ENCODE measurements at regions not wholly inside any gene's neighbourhood (a gene's known extent, or its start where the extent isn't known, plus 50 kb on each side); places are given as distances from the start of the nearest gene placed in this dataset.

DNA sequence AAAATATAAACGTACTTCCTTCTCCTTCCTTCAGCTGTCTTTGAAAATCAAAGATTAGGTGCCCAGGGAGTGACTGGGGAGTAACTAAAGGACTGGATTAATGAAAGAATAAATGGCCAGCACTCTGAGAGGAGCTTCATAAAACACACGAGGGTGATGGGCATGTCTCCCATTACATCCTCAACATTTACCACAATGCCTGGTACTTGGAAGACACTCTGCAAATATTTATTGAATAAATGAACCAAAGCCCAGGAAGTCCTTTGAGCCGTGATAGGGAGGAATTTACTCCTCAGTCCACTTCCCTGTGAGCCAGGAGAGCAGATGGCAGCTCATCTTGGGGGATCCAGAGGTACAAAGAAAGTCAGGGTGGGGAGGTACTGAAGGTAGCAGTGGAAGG is 96.3 kb downstream of the RAB11FIP2 start:
- peaks cover 7% of the 10 kb centered on the region; the same call in 1 of the 2 replicates for H3K9me3 Mint-ChIP-seq
- no peak overlapping the region for H3K4me3 Mint-ChIP-seq
- TF ChIP-seq, protein P1, sequence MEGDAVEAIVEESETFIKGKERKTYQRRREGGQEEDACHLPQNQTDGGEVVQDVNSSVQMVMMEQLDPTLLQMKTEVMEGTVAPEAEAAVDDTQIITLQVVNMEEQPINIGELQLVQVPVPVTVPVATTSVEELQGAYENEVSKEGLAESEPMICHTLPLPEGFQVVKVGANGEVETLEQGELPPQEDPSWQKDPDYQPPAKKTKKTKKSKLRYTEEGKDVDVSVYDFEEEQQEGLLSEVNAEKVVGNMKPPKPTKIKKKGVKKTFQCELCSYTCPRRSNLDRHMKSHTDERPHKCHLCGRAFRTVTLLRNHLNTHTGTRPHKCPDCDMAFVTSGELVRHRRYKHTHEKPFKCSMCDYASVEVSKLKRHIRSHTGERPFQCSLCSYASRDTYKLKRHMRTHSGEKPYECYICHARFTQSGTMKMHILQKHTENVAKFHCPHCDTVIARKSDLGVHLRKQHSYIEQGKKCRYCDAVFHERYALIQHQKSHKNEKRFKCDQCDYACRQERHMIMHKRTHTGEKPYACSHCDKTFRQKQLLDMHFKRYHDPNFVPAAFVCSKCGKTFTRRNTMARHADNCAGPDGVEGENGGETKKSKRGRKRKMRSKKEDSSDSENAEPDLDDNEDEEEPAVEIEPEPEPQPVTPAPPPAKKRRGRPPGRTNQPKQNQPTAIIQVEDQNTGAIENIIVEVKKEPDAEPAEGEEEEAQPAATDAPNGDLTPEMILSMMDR (IDR thresholded peaks at IDR 0.05) = no peak
- DNase-seq = no peak
- H3K36me3 Mint-ChIP-seq (ENCODE audit: low read depth) = no peaks in the 10 kb centered on the region
- H3K27ac Mint-ChIP-seq = no peak overlapping the region
- no peaks in the 10 kb centered on the region for H3K4me1 Mint-ChIP-seq (ENCODE audit: low read depth)
- H3K27me3 Mint-ChIP-seq (ENCODE audit: insufficient read depth) = peaks cover 7% of the 10 kb centered on the region; the same call in 1 of the 2 replicates

All from HFFc6 (cell line).